ENCODE measurements at regions not wholly inside any gene's neighbourhood (a gene's known extent, or its start where the extent isn't known, plus 50 kb on each side); places are given as distances from the start of the nearest gene placed in this dataset.
"Not testable (repeated sequence)": the region's sequence is repeated elsewhere in the genome, so short reads cannot be mapped to it uniquely, and the experiment has no call there.

DNA sequence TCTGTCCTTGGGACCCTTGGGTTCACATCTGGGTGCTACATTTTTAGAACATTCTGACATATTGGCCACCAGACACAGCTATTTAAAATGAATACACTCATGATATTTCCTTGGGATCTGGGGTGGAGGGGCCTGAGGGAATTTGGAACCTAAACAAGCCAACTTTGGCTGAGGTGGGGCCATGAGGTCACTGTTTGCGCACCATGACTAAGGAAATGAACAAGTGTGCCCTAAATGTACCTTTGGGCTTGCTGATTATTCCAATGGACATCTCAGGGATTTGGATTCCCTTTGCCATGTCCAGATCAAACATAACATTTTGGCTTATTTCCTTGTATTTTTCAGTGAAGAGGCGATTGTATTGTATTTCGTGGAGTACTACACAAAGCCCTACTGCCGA lies 80.5 kb upstream of the SEC11C start:
- DNase-seq: no peak

DNA sequence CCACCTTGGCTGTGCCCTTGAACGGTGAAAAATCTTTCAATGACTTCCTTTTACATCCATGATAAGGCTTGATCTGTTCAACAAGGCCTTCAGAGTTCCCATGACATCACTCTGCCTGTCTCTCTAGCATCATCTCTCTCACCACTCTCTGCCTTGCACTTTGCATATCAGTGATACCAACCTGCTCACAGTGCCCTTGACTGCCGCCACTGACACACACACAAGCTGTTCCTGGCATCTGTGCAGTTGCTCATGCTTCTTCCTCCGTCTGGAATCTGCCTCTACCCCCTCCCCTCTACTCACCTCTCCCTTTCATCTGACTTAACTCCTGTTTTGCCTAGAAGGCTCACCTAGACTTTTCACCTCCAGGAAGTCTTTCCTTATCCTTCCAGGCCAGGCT lies 79.1 kb upstream of the SEC11C start:
- DNase-seq: no peak

DNA sequence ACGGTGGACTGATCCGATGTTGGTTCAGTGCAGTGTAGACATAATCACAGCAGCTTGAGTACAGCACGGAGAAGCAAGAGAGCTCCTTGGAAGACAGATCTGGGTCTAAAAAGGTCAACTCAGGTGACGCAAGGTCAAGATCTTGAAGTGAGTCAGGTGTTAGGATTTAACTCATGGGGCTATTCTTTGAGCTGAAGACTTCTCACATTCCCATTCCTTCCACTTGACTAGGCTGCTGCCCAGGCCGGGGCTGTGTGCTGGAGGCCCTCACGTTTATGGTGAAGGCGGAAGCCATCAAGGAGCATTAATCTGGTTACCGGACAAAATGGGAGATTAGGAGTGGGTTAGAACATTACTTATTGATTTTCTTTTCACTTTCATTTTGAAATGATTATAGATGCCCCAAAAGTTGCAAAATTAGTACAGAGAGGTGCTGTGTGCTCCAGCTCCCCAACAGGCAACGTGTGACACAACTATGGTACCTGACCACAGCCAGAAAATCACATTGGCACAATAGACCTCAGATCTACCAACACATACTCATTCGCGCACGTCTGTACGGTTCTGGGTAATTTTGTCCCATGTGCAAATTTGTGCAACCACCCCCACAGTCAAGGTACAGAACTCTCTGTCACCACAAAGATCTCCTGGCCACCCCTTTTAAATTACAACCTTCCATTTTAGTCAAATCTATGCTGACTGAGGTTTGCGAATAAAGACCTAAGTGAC lies 77.6 kb upstream of the SEC11C start:
- DNase-seq: no peak

DNA sequence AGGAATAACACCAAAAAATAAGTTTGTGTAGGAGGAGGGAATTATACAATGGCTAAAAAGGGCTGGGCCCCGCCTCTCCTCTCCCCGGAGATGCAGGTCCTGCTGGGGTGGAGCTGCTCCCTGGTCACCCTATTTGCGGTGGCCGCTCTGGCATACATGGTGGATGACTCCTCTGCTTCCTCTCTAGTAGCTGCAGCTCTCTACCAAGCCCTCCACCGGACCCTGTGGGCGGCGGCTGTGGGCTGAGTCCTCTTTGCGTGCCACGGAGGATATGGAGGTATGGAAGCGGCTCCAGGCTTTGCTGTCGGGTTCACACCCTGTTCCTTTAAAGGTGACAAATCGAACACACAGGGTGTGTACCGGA lies 77.1 kb upstream of the SEC11C start:
- DNase-seq: no peak

DNA sequence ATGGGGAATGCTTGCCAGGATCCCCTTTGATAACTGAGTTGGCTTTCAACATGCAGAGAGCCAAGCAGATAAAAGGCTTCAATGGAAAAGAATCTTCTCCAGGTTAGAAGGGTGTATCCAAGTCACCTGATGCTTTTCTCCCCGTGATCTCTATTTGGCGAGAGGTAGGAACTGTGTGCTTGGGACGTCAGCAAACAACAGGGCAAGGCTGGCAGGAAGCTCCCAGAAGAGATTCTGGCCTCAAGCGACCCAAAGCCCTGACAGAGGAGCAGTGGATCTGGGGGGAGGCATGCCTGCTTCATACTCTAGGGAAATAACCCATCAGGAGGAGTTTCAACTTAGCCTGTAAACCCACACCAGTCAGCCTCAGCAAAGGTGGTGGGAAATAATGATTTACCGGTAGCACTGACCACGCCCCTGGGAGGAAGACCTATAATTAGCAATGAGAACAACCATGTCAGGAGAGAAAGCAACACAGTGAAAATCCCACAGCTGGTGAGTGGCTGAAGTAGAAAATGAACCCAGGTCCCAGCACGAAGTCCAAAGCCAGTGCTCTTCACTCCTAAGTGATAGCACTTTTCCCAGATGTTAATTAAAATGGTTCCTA lies 76.3 kb upstream of the SEC11C start:
- DNase-seq: no peak

DNA sequence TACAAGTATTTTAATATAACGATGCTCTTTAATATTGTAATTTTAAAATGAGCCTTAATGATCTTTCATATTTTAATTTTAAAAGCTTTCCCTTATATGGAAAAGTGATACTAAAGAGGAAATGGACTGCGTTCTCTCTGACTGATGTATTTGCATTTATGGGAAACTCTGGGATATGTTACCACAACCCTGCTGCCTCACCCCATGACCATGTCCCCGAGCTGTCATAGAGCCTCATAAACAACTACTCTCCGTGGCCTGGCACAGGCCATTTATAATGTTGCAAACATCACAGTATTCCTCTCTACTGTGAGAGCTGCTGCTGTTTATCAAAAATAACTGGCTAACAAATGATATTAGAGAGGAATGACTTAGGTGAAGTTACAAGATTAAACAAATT lies 75.8 kb upstream of the SEC11C start:
- no peak for DNase-seq

DNA sequence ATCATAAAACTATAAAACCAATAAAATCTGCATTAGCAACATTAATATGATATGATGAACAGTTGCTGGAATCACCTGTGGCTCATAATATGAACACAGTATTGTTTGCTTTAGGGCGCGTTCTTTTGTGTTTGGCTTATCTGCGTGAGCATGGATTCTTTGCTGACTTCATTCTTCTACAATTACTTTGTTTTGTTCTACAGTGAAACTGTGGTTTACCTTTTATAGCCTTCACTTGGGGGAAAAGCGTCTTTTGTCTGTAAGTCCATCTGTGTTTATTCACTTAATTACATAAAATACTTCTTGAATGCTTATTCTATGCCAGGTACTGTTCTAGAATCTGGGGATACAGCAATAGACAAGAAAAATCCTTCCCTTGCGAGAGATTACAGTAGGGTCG lies 74.0 kb upstream of the SEC11C start:
- DNase-seq: no peak

DNA sequence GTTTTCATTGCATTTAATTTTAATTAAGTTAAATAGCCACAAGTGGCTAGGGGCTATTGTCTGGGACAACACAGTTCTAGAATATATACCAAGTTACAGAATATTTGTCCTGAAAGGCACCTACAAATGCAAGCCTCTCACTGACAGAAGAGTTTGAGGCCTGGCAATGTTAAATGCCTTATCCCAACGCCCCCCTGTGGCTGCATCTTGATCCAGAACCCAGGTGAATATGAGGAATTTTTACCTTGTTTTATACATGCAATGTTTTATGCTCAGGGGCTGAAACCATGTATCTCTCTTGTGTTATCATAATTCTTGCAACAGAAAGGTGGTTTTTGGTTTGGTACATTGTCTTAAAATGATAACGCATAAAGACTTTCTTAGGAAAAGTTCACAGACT lies 71.8 kb upstream of the SEC11C start:
- no peak for DNase-seq

DNA sequence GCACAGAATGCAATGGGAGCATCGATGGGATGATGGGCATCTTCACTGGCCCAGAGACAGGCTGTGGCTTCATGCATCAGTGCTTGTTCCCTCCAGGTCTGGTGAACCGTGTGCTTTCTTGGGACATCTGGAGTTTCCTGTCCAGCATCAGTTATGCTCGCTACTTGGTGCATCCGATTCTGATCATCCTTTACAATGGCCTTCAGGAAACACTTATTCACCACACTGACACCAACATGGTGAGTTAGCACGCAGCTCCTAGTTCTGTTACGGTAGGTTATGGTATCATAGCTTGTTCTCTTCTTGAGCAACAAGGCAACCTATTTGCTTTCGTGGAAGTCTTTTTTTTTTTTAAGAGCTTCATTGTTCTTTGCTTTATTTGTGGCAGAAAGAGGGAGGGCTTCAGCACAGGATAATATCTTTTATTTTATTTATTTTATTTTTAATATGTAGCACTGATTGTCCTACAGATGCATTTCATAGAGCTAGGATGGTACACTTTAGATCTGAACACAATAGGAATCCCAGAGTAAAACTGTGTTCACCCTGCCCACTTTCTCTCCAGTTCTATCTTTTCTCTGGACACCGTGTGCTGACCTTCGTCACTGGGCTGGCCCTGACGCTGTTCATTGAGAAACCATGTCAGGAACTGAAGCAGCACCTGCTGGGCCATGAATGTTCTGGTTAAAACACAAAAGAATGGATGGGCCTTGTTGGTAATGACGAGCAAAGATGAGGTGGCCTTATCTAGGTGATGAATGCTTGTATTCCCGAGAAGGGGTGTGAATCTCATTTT lies 71.2 kb upstream of the SEC11C start:
- DNase-seq: no peak

DNA sequence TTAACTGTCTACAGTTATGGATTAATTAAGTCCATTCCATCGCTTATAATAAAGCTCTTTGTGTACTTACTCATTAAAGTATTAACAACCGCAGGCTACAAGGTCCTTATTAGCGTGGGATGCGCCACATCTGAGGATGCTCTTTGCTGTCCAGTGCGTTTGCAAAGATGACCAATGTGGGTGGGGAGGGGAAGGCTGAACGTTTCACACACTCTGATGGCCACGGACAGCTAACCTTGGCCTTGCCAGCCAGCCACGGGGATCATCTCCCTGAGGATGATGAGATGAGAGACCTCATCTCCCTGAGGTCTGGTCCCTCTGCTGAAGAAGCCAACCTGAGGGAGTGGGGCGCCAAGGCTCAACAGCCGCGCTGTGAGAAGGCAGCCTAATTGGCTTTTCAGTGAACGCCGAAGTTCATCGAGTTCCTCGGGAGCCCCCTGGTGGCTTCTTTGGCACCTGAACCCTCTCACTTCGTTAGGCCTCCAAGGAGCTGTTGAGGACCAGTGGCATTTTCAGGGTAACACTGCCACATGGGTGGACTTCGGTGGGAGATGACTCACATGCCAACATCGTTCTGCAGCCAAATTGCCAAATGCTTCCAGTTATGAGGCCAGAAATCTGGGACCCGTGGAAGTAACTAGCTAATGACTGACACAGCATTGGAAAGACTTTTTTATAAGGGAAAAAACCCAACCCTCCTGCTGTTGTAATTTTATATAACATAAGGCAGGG lies 69.3 kb upstream of the SEC11C start:
- peak; percentile 84 for DNase-seq

DNA sequence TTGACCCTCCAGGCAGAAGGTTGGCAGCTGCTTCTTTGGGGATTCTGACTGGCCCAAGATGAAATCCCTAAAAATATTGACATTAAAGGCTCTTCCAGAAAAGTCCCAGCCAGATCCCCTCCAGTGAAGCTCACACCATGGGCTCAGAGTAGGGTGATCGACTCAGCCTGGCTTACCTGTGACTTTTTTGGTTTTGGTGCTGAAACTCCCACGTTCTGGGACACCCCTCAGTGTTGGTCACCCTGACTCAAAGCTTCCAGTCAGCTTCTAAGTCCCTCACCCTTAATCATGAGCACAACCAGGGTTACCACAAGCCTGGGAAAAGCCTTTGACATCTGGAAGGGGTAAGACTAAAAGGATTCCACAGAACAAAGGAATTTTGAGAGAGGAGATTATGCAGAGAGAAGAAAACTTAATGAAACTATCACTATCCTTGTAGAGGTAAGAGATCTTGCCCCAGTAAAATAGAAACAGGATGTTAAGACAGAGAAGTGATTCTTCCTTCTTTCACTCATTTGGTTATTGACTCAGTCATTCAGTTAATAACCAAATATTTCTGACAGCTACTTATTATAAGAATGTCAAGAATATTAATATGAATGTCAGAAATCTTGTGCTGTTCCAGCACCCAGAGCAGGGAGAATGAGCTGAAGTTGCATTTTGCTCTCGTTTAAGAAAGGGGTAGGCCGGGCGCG lies 66.8 kb upstream of the SEC11C start:
- DNase-seq: no peak

DNA sequence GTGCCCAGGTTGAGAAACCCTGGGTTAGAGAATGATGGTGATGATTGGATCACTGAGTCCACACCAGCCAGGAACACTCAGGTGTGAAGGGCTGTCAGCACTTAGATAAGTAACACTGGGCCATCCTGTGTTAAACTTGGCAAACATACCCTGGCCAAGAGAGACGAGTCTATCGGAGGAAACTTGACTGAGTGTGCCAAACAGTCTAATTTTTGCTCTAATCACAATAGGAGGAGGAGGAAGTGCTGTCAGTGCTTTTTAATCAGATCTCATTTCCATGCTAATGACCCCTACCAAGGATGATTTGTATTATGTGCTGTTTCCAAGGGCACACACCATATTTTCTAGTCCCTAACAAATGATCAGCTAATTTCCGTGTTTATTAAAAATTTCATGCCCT lies 63.8 kb upstream of the SEC11C start:
- DNase-seq: no peak

DNA sequence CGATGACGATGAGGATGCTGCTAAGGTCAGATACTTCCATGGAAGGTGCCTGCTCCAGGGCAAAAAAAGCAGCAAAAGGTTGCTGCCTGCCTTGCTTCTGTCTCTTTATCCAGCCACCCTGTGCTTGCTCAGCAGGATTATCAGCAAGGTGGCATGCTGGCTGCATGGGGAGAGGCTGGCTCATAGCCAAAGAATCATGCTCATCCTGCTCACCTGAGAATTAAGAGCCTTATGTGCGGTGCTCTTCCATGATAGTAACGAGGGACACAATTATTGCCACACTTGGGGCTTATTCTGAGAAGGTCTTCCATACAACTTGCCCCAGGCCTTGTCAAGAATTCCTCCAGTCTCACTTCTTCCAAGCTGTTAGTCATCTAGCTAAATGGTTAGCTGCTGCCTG lies 60.4 kb upstream of the SEC11C start:
- no peak for DNase-seq

DNA sequence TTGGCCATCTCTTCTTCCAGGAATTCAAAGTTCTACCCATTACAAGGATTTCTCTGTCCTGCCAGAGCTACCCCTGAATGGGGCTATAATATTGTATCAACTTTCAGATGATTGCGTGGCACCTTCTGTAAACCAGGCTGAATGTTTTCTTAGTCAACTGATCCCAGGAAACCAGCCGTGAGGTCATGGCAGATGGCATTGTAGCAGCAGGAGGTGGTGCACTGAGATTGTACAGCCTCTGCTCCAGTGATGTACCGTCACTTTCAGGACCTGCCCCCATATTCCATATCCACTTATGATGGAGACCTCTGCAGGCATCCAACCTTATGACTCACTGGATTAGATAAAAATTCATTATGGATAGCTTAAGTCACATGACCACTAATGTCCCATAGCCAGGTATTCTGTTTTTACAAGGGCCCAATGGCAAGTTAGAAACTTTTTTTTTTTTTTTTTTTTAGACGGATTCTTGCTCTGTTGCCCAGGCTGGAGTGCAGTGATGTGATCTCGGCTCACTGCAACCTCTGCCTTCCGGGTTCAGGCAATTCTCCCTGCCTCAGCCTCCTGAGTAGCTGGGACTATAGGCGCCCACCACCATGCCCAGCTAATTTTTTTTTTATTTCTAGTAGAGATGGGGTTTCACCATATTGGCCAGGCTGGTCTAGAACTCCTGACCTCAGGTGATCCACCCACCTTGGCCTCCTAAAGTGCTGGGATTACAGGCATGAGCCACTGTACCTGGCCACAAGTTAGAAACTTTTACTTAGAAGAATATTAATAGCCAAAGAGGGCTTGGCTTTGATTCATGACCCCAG lies 59.8 kb upstream of the SEC11C start:
- not testable (repeated sequence) for DNase-seq

DNA sequence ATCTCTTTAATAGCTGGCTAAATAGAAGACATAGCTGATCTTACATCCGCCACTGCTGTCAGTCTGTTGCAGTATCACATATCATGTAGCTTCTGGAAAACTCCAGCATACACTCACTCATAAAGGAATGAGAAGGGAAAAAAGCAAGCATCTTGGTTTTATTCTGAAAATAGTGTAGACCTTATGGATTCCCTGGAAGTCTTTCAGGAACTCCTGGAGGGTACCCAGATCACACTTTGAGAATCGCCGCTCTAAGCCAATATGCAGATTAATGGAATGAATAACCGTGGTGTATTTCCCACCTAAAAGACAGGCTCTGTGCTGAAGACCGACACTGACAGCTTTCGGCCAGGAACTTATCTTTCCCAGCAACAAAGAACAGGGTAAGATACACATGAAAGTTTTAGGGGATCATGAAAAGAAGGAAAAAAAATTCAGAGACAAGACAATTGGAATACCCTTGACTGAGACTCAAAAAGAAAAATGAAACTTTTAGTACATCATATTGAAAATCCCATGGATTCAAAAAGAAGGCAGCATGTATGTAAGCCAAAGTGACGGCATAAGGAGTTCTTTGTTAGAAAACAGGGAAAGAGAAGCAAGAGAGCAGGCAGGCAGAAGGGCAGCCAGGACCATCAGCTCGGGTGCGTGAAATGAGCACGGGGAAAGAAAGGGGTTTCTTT lies 56.4 kb upstream of the SEC11C start:
- DNase-seq: no peak

DNA sequence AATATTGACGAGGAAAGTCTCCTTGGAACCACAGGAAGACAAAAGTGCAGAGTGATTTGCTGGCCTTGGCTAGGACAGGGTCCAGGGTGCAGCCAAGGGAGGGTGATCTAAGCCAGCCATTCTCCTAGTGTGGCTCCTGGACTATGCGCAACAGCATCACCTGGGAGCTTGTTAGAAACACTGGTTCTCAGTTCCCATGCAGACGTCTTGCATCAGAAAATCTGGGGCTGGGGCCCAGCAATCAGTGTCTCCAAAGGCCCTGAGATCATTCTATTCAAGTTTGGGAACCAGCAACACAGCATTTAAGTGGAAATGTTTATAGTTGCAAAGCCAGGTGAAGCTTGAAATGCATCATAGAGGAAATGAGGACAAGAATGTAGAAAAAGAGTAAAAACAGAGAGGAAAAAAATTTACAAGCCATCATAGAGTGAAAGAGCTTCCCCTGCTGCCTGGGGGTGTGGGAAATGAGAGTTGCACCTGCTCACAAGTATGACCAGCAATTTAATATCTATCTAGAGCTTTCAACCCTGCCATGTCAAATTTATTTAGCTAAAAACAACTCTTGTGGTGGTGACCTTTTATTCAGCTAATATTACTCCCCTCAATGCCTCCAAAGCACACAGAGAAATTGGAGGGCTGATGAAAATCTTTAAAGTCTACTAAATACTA lies 54.4 kb upstream of the SEC11C start:
- DNase-seq: no peak

DNA sequence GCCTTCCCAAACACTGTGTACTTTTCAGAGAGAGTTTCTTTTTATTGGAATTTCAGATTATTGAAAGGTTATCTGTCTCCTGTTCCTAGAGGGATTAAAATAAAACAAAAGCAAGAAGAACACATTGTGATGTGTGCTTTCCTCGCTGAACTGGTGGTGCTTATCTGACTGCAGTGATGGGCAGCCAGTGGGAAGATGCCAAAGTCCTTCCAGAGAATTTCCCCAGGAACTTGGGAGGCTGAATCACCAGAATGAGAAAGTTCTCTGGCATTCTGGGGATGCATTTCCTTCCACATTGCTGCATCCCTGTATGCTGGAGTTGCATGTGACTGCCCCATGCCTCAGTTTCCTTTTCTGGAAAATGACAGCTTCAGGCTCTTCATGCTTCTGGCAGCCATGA lies 53.9 kb upstream of the SEC11C start:
- no peak for DNase-seq

DNA sequence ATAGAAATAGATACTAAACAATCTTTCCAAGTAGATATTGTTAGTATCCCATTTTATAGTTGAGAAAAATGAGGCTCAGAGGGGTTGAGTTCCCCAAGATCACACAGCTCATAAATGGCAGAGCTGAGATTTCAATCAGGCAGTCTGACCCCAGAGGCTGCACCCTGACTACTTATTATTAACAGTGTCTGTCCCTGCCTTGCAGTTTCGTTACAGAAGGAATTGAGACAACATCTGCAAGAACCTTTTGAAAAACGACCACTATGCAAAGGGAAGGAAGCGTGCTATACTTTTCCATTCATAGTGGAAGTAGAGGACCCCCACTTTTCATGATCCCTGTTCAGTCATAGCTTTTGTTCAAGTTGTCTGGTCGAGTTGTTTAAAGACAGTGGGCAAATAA lies 53.2 kb upstream of the SEC11C start:
- DNase-seq: no peak

DNA sequence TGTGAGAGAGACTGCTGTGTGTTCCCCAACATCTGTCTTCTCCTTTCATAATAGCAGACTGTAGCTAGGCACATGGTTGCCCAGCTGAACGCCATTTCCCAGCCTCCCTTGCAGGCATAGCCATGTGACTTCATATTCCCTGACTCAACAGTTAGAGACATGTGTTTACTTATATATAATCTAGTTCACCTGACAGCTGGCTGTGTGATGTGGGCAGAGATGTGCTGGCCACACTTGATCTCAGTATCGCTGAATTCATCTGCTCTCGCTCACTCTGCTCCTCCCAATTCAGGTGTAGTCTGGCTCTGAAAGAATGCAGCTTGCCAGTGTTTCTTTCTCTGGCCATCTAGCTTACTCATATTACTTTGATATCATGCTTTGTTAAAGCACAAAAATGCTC lies 52.3 kb upstream of the SEC11C start:
- DNase-seq: no peak
